PC-9 (cell line): ENCODE measurements at regions not wholly inside any gene's neighbourhood (a gene's known extent, or its start where the extent isn't known, plus 50 kb on each side); places are given as distances from the start of the nearest gene placed in this dataset.

Experiments used
- BruUV-seq: library from RNA; stranded (reverse); fragments of 400-500 nt; replicated peaks from 2 replicates; lab custom pipeline; 2021; lab: Mats Ljungman, UMichigan
- CTCF ChIA-PET: fragments of 300-600 bp; sonication (Branson Sonifier 250); formaldehyde crosslinking; loops from one replicate; lab custom pipeline; 2022; ENCODE audit warnings: antibody characterized with exemption; lab: Charles Lee
- POLR2A ChIA-PET: fragments of 300-600 bp; sonication (Branson Sonifier 250); formaldehyde crosslinking; loops from one replicate; lab custom pipeline; 2022; ENCODE audit warnings: antibody characterized with exemption; ENCODE audit not compliant: unreplicated experiment; lab: Charles Lee
- DNase-seq, 2 experiments: peaks; one replicate each; pipeline versions ENCODE4 v3.0.0 to v3.0.0-alpha.2; 2015 to 2022; ENCODE audit warnings: mixed read lengths in 1 of 2
- H2AFZ ChIP-seq: fragments of 200-600 bp; sonication (generic); 2 replicates; pipeline ENCODE4 v1.8.1; 2017; ENCODE audit warnings: antibody characterized with exemption
- H3F3A ChIP-seq: fragments of 200-600 bp; sonication (generic); 2 replicates; pipeline ENCODE4 v1.8.1; 2017; ENCODE audit warnings: antibody characterized with exemption, mild to moderate bottlenecking, low read depth; ENCODE audit not compliant: insufficient read depth
- H3K27ac ChIP-seq: fragments of 200-600 bp; sonication (generic); 2 replicates; pipeline ENCODE4 v1.6.1; 2016; ENCODE audit warnings: mixed run types
- H3K27me3 ChIP-seq: fragments of 200-600 bp; sonication (generic); 2 replicates; pipeline ENCODE4 v1.6.1; 2016; ENCODE audit warnings: low read depth, mixed run types; ENCODE audit not compliant: insufficient read depth
- H3K36me3 ChIP-seq: fragments of 200-600 bp; sonication (generic); 2 replicates; pipeline ENCODE4 v1.6.1; 2016; ENCODE audit warnings: low read depth, mixed run types
- H3K4me1 ChIP-seq: fragments of 200-600 bp; sonication (generic); replicated peaks from 2 replicates; pipeline ENCODE4 v1.6.1; 2016; ENCODE audit warnings: mixed run types; ENCODE audit not compliant: insufficient read depth
- H3K4me2 ChIP-seq: fragments of 200-600 bp; sonication (generic); 2 replicates; pipeline ENCODE4 v1.6.1; 2017; ENCODE audit warnings: mixed run types
- H3K4me3 ChIP-seq: fragments of 200-600 bp; sonication (generic); 2 replicates; pipeline ENCODE4 v1.6.1; 2016; ENCODE audit warnings: mixed run types
- H3K79me2 ChIP-seq: fragments of 200-600 bp; sonication (generic); 2 replicates; pipeline ENCODE4 v1.6.1; 2017; ENCODE audit warnings: low read depth, mixed run types
- H3K9me2 ChIP-seq: fragments of 200-600 bp; sonication (generic); 2 replicates; pipeline ENCODE4 v1.8.1; 2017; ENCODE audit warnings: mild to moderate bottlenecking; ENCODE audit not compliant: insufficient read depth
- H3K9me3 ChIP-seq: fragments of 200-600 bp; sonication (generic); 2 replicates; pipeline ENCODE4 v1.8.1; 2016; ENCODE audit warnings: low read depth; ENCODE audit not compliant: insufficient read depth
- H4K20me1 ChIP-seq: fragments of 200-600 bp; sonication (generic); 2 replicates; pipeline ENCODE4 v1.8.1; 2017; ENCODE audit not compliant: insufficient read depth
- EZH2 ChIP-seq: fragments of 200-600 bp; sonication (generic); IDR thresholded peaks from 2 replicates; pipeline ENCODE4 v1.8.0; 2017; ENCODE audit warnings: antibody characterized with exemption, low read depth
- intact Hi-C: fragments of 100-400 bp; cut with micrococcal nuclease; formaldehyde crosslinking; loops from one replicate; pipeline ENCODE4 v1.10.0; 2022; ENCODE audit not compliant: unreplicated experiment
- TF ChIP-seq, protein P1 (sequence below): fragments of 200-600 bp; sonication (generic); conservative IDR thresholded peaks from 2 replicates; pipeline ENCODE4 v1.6.1; 2017; ENCODE audit warnings: mixed run types, antibody characterized with exemption, mild to moderate bottlenecking, moderate library complexity

DNA sequence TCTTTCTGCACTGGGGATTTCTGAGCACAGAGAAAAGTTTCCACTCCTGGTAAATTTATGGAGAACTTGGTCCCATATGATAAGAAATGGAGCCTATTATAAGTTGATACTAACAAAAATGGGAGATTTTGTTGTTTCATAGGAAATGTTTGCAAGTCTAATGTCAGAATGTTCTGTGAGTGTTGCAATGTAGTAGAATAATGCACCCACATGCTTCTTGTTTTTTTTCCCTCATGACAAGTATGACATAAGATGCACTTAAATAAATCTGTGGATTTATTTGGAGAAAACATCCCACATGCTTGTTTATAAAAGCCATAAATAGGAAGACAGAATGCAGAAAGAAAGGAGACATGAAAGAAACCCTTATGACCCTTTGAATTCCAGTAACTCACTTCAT lies 50.8 kb upstream of the KCNJ6 start:
- POLR2A ChIA-PET: no interaction called here
- BruUV-seq: no TSS peak

DNA sequence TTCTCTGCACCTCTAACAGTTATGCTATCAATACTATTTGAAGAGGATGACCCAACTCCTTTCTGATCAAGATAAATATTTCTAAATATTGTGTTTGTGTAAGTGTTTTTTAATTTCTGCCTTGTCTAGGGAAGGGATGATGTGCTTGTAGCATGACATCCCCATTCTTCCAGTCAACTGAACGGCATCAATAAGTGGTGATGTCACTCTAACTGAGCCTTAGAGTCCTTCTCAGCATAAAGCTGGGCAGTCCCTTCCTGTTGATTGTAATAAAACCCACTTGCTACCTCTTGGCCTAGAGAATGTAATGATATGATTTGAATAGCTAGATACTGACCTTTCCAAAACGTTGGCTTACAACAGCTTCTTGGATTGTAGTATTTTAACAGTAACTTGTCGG lies 52.5 kb upstream of the KCNJ6 start:
- Histone ChIP-seq H4K20me1 (no peaks in the 10 kb centered on the region), H3K27ac (no peak overlapping the region), H3K9me3 (no peaks in the 10 kb centered on the region), H3K4me2 (no peak overlapping the region), H3K9me2 (no peaks in the 10 kb centered on the region), H3K79me2 (no peaks in the 10 kb centered on the region), H3K4me3 (no peak overlapping the region), H3F3A (no peaks in the 10 kb centered on the region), H3K27me3 (no peaks in the 10 kb centered on the region; the same call in 1 of the 2 replicates), H3K4me1 (no peaks in the 10 kb centered on the region), H2AFZ (no peak overlapping the region), H3K36me3 (no peaks in the 10 kb centered on the region)
- intact Hi-C loops: no loop called here
- BruUV-seq: no TSS peak
- no peak for DNase-seq
- TF ChIP-seq, protein P1, sequence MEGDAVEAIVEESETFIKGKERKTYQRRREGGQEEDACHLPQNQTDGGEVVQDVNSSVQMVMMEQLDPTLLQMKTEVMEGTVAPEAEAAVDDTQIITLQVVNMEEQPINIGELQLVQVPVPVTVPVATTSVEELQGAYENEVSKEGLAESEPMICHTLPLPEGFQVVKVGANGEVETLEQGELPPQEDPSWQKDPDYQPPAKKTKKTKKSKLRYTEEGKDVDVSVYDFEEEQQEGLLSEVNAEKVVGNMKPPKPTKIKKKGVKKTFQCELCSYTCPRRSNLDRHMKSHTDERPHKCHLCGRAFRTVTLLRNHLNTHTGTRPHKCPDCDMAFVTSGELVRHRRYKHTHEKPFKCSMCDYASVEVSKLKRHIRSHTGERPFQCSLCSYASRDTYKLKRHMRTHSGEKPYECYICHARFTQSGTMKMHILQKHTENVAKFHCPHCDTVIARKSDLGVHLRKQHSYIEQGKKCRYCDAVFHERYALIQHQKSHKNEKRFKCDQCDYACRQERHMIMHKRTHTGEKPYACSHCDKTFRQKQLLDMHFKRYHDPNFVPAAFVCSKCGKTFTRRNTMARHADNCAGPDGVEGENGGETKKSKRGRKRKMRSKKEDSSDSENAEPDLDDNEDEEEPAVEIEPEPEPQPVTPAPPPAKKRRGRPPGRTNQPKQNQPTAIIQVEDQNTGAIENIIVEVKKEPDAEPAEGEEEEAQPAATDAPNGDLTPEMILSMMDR: no peak
- no peak for TF ChIP-seq EZH2
- ChIA-PET POLR2A (no interaction called here), CTCF (no interaction called here)

More for the DNA sequence above, 50.8 kb upstream of the KCNJ6 start:
- H3K4me3 ChIP-seq: no peak overlapping the region
- H3K9me2 ChIP-seq: no peaks in the 10 kb centered on the region
- no peak overlapping the region for H3K4me2 ChIP-seq
- H3K27me3 ChIP-seq: no peaks in the 10 kb centered on the region; the same call in 1 of the 2 replicates
- CTCF ChIA-PET: no interaction called here
- H3K4me1 ChIP-seq: no peaks in the 10 kb centered on the region
- H3F3A ChIP-seq: no peaks in the 10 kb centered on the region
- no peaks in the 10 kb centered on the region for H4K20me1 ChIP-seq
- no peak for TF ChIP-seq EZH2
- TF ChIP-seq, protein P1: no peak
- H3K9me3 ChIP-seq: no peaks in the 10 kb centered on the region
- H3K79me2 ChIP-seq: no peaks in the 10 kb centered on the region
- H3K36me3 ChIP-seq: no peaks in the 10 kb centered on the region
- H2AFZ ChIP-seq: no peak overlapping the region
- H3K27ac ChIP-seq: no peak overlapping the region
- DNase-seq: no peak
- intact Hi-C loops: no loop called here

DNA sequence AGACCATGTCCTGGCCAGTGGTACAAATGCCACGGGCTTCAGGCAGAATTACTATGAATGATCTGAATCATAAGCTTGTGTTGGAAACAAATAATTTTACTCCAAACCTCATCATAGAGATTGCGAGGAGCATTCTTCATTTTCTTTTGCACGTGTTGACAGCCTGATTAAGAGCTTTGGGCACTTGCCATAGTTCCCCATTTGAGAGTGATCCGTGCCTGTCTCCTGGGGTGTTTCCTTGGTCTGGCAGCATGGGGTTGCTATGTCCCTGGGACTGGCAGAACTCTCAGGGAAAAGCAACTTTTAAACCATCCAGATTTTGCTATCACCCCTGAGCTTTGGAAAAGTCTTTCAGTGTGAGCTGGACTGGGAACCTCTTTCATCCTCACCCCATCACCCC lies 54.3 kb upstream of the KCNJ6 start:
- CTCF ChIA-PET: no interaction called here
- no peaks in the 10 kb centered on the region for H3K36me3 ChIP-seq
- TF ChIP-seq, protein P1: no peak
- TF ChIP-seq EZH2: no peak

More for the DNA sequence above, 54.3 kb upstream of the KCNJ6 start:
- no peaks in the 10 kb centered on the region for H3K9me3 ChIP-seq
- no peak overlapping the region for H3K4me3 ChIP-seq
- H3K9me2 ChIP-seq: no peaks in the 10 kb centered on the region
- H3K4me1 ChIP-seq: no peaks in the 10 kb centered on the region
- no peaks in the 10 kb centered on the region for H4K20me1 ChIP-seq
- no peaks in the 10 kb centered on the region for H3F3A ChIP-seq
- no peak overlapping the region for H3K4me2 ChIP-seq
- H3K27ac ChIP-seq: no peak overlapping the region
- H3K27me3 ChIP-seq: peaks cover 2% of the 10 kb centered on the region; the same call in 1 of the 2 replicates
- intact Hi-C loops: no loop called here
- DNase-seq: no peak
- H3K79me2 ChIP-seq: no peaks in the 10 kb centered on the region
- POLR2A ChIA-PET: no interaction called here
- no TSS peak for BruUV-seq
- H2AFZ ChIP-seq: no peak overlapping the region
